GM12878 (cell line): ENCODE measurements at regions not wholly inside any gene's neighbourhood (a gene's known extent, or its start where the extent isn't known, plus 50 kb on each side); places are given as distances from the start of the nearest gene placed in this dataset.

ENCODE experiments used
- ATAC-seq: fragments of 200-7000 bp; cut with Tn5 transposase; 3 replicates; pipeline ENCODE4 v1.9.1; 2020; ENCODE audit warnings: mild to moderate bottlenecking, moderate library complexity
- BruUV-seq: library from RNA; stranded (reverse); fragments of 400-500 nt; replicated peaks from 2 replicates; lab custom pipeline; 2021; lab: Mats Ljungman, UMichigan
- CTCF ChIA-PET: fragments of 300-600 bp; sonication (Branson Sonifier 250); formaldehyde crosslinking; extraction: SDS; loops from one replicate; lab custom pipeline; 2021; ENCODE audit warnings: inconsistent platforms; lab: Yijun Ruan, JAX
- POLR2A ChIA-PET: fragments of 350-600 bp; formaldehyde crosslinking; extraction: SDS; loops from one replicate; lab custom pipeline; 2021; ENCODE audit warnings: inconsistent platforms; lab: Charles Lee
- RAD21 ChIA-PET: fragments of 300-600 bp; sonication (Branson Sonifier 250); formaldehyde crosslinking; loops from one replicate; lab custom pipeline; 2023; ENCODE audit warnings: antibody characterized with exemption; ENCODE audit not compliant: unreplicated experiment; lab: Charles Lee
- SMC1A ChIA-PET: fragments of 300-600 bp; sonication (Branson Sonifier 250); formaldehyde crosslinking; loops from one replicate; lab custom pipeline; 2023; ENCODE audit not compliant: unreplicated experiment, uncharacterized antibody; lab: Charles Lee
- DNase-seq: peaks from one replicate; pipeline ENCODE4 v3.0.0-alpha.2; 2011; ENCODE audit warnings: low read depth, low spot score
- FAIRE-seq: peaks from 3 replicates; lab custom pipeline; 2011; peaks lifted over from hg19 to GRCh38; lab: Jason Lieb, UNC
- H2AFZ ChIP-seq: 2 replicates; pipeline ENCODE4 v1.6.0; 2011; ENCODE audit warnings: low read depth, low read length, control low read depth; ENCODE audit not compliant: control insufficient read depth
- H3K27ac ChIP-seq: 2 replicates; pipeline ENCODE4 v1.5.1; 2011; ENCODE audit warnings: control low read depth; ENCODE audit not compliant: control insufficient read depth, insufficient read depth
- H3K27me3 ChIP-seq, 2 experiments: replicated peaks in 1 of 2; 2 replicates each; pipeline versions ENCODE4 v1.6.0 to v1.6.1; 2011; ENCODE audit warnings: low read length in 1 of 2; ENCODE audit not compliant: control insufficient read depth in 2 of 2, insufficient read depth in 2 of 2
- H3K36me3 ChIP-seq, 2 experiments: 2 replicates each; pipeline ENCODE4 v1.5.1; 2011; ENCODE audit warnings: low read length in 1 of 2; ENCODE audit not compliant: control insufficient read depth in 2 of 2, insufficient read depth in 2 of 2
- H3K4me1 ChIP-seq: 2 replicates; pipeline ENCODE4 v1.6.1; 2011; ENCODE audit warnings: mild to moderate bottlenecking, low read length, moderate library complexity, mixed read lengths; ENCODE audit not compliant: control insufficient read depth, insufficient read depth
- H3K4me2 ChIP-seq: 2 replicates; pipeline ENCODE4 v1.6.0; 2011; ENCODE audit warnings: control low read depth; ENCODE audit not compliant: control insufficient read depth, insufficient read depth
- H3K4me3 ChIP-seq: fragments of 200-600 bp; sonication (generic); 2 replicates; pipeline ENCODE4 v1.5.1; 2016
- H3K79me2 ChIP-seq: 2 replicates; pipeline ENCODE4 v1.6.0; 2011; ENCODE audit warnings: low read length; ENCODE audit not compliant: control insufficient read depth, insufficient read depth
- H3K9ac ChIP-seq: 2 replicates; pipeline ENCODE4 v1.8.0; 2011; ENCODE audit warnings: low read length, control low read depth, mixed read lengths; ENCODE audit not compliant: control insufficient read depth, insufficient read depth
- H3K9me3 ChIP-seq: replicated peaks from 3 replicates; pipeline ENCODE4 v1.5.1; 2011; ENCODE audit warnings: mild to moderate bottlenecking, low read length; ENCODE audit not compliant: control insufficient read depth, insufficient read depth
- H4K20me1 ChIP-seq: 2 replicates; pipeline ENCODE4 v1.6.0; 2011; ENCODE audit not compliant: control insufficient read depth, insufficient read depth
- CREM ChIP-seq: IDR thresholded peaks from 2 replicates; pipeline ENCODE4 v1.6.1; 2014; ENCODE audit warnings: antibody characterized with exemption, low read depth
- EZH2 ChIP-seq: IDR thresholded peaks from 2 replicates; pipeline ENCODE4 v1.6.1; 2012; ENCODE audit warnings: low read depth, mild to moderate bottlenecking, control low read depth, inconsistent platforms, low read length, borderline replicate concordance; ENCODE audit not compliant: control insufficient read depth
- HDGF ChIP-seq: fragments of 450-650 bp; IDR thresholded peaks from 2 replicates; pipeline ENCODE4 v1.6.1; 2016; ENCODE audit warnings: antibody characterized with exemption
- JUNB ChIP-seq: IDR thresholded peaks from 2 replicates; pipeline ENCODE4 v1.6.1; 2016; ENCODE audit warnings: antibody characterized with exemption, mild to moderate bottlenecking
- LARP7 ChIP-seq: fragments of 450-650 bp; IDR thresholded peaks from 2 replicates; pipeline ENCODE4 v1.6.1; 2017; ENCODE audit warnings: mild to moderate bottlenecking
- NRF1 ChIP-seq: conservative IDR thresholded peaks from 2 replicates; pipeline ENCODE4 v1.6.1; 2011; ENCODE audit warnings: mild to moderate bottlenecking, low read depth, low read length, improper control_type of control experiment
- RAD21 ChIP-seq: IDR thresholded peaks from 2 replicates; pipeline ENCODE4 v1.6.1; 2011; ENCODE audit warnings: mild to moderate bottlenecking, low read depth, low read length, moderate library complexity; ENCODE audit not compliant: insufficient read depth
- RELB ChIP-seq: fragments of 450-650 bp; IDR thresholded peaks from 2 replicates; pipeline ENCODE4 v1.6.1; 2017; ENCODE audit warnings: low read depth, mild to moderate bottlenecking, moderate library complexity
- SMC3 ChIP-seq: IDR thresholded peaks from 2 replicates; pipeline ENCODE4 v1.6.1; 2011; ENCODE audit warnings: low read length, improper control_type of control experiment, borderline replicate concordance
- SP1 ChIP-seq: IDR thresholded peaks from one replicate; pipeline ENCODE4 v1.6.1; 2011; ENCODE audit warnings: low read depth, low read length
- TCF12 ChIP-seq: IDR thresholded peaks from 2 replicates; pipeline ENCODE4 v1.6.1; 2011; ENCODE audit warnings: low read depth, mild to moderate bottlenecking, low read length
- ZBTB4 ChIP-seq: fragments of 450-650 bp; formaldehyde crosslinking; IDR thresholded peaks from 2 replicates; pipeline ENCODE4 v1.4.0; 2022; ENCODE audit warnings: mild to moderate bottlenecking, moderate library complexity
- WGBS: methylation state at CpG from one replicate; pipeline ENCODE4 v1.1.6; 2016; ENCODE audit warnings: low lambda C conversion rate; ENCODE audit not compliant: insufficient replicate concordance, insufficient coverage; ENCODE audit errors: missing lambda C conversion rate; 5-methylcytosine and 5-hydroxymethylcytosine counted together
- in situ Hi-C: fragments of 300-500 bp; cut with MboI; formaldehyde crosslinking; loops from 9 replicates; pipeline ENCODE4 v1.14.3; 2018; ENCODE audit warnings: mixed read lengths
- intact Hi-C: fragments of 100-400 bp; cut with micrococcal nuclease; formaldehyde crosslinking; loops from one replicate; pipeline ENCODE4 v1.14.2; 2022; ENCODE audit not compliant: unreplicated experiment

DNA sequence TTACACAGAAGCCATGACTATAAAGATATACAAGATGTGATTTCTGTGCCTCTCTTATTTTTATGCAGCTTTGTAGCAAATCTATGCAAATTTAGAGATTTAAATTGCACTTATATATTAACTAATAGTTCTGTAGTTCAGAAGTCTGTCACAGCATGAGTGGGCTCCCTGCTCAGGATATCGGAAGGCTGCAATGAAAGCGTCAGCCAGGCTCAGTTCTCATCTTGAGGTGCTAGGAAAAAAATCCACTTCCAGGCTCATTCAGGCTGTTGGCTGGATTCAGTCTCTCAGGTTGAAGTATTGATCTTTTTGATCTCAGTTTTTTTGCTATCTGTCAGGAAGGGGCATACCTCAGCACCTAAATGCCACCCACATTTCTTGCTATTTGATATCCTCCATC is 487.4 kb upstream of the DEPDC1 start:
- DNase-seq: no peak
- WGBS: 88% methylated on average over 2 of the region's 2 CpGs
- Histone ChIP-seq H3K79me2 (no peaks in the 10 kb centered on the region), H3K36me3 (no peaks in the 10 kb centered on the region), H4K20me1 (no peaks in the 10 kb centered on the region), H3K27me3 (no peaks in the 10 kb centered on the region), H3K9me3 (no peaks in the 10 kb centered on the region), H3K27ac (no peak overlapping the region), H3K4me2 (no peak overlapping the region), H3K4me3 (no peak overlapping the region), H3K4me1 (no peaks in the 10 kb centered on the region), H3K9ac (no peak overlapping the region), H2AFZ (no peak overlapping the region)
- CTCF ChIA-PET: no interaction called here
- POLR2A ChIA-PET: no interaction called here
- intact Hi-C loops (no loop called here), in situ Hi-C loops (no loop called here)
- TF ChIP-seq JUNB (no peak), LARP7 (no peak), RELB (no peak), RAD21 (no peak), CREM (no peak)
- BruUV-seq: no TSS peak
- no peak for ATAC-seq
- RAD21 ChIA-PET: no interaction called here
- SMC1A ChIA-PET: interaction anchor here (1.7 kb wide), 1 partner anchor 10 kb away, joined by 7 read pairs; no protein-coding TSS in a partner anchor
- FAIRE-seq: no peak

DNA sequence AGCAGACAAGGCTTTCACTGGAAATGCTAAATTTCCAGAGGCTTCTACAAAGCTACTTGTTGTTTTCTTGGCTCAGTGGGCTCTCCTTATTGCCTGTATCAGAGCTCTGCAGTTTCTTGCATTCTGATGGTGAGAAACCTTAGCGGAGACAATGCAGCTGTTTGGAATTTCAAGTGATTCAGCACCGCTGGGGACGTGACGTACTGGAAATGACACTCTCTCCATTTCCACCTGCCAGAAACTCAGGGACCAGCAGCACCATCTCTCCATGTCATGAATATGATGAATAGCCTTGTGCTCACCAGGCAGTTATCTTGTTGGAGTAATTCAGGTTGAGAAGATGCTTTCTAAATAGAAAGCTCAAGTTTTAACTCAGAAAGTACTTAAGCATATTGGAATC is 497.2 kb upstream of the DEPDC1 start:
- TF ChIP-seq SMC3 (no peak), TCF12 (no peak), SP1 (no peak), ZBTB4 (CRISPR knock-in tag) (no peak), NRF1 (no peak), EZH2 (no peak), HDGF (no peak)
- RAD21 ChIA-PET: no interaction called here
- no TSS peak for BruUV-seq
- WGBS: 31% methylated on average over 4 of the region's 4 CpGs
- no peak overlapping the region for H2AFZ ChIP-seq
- H3K4me3 ChIP-seq: no peak overlapping the region
- intact Hi-C loops (no loop called here), in situ Hi-C loops (no loop called here)
- H4K20me1 ChIP-seq: no peaks in the 10 kb centered on the region
- H3K27ac ChIP-seq: no peak overlapping the region
- CTCF ChIA-PET: no interaction called here
- POLR2A ChIA-PET: no interaction called here
- no peak overlapping the region for H3K9ac ChIP-seq
- H3K9me3 ChIP-seq: no peaks in the 10 kb centered on the region
- no peaks in the 10 kb centered on the region for H3K27me3 ChIP-seq
- DNase-seq (no peak), ATAC-seq (no peak), FAIRE-seq (no peak)
- H3K4me1 ChIP-seq: no peaks in the 10 kb centered on the region
- H3K79me2 ChIP-seq: no peaks in the 10 kb centered on the region
- SMC1A ChIA-PET: no interaction called here
- H3K4me2 ChIP-seq: no peak overlapping the region
- no peaks in the 10 kb centered on the region for H3K36me3 ChIP-seq
